HAP-1 (cell line): ENCODE measurements at regions not wholly inside any gene's neighbourhood (a gene's known extent, or its start where the extent isn't known, plus 50 kb on each side); places are given as distances from the start of the nearest gene placed in this dataset.

Source experiments
- DNase-seq, 2 experiments: peaks; one replicate each; pipeline ENCODE4 v3.0.0-alpha.2; 2016 to 2020; ENCODE audit warnings: low spot score in 2 of 2
- H3K27me3 ChIP-seq: fragments of 250-450 bp; sonication (Bioruptor Pico); 2 replicates; pipeline ENCODE4 v1.5.1; 2020; ENCODE audit warnings: low read depth, mild to moderate bottlenecking, moderate library complexity
- H3K36me3 ChIP-seq: fragments of 250-450 bp; sonication (Bioruptor Pico); replicated peaks from 2 replicates; pipeline ENCODE4 v1.5.1; 2020; ENCODE audit warnings: mild to moderate bottlenecking
- H3K4me1 ChIP-seq: fragments of 250-450 bp; sonication (Bioruptor Pico); 2 replicates; pipeline ENCODE4 v1.5.1; 2020; ENCODE audit warnings: mild to moderate bottlenecking
- H3K4me3 ChIP-seq: fragments of 250-450 bp; sonication (Bioruptor Pico); 2 replicates; pipeline ENCODE4 v1.5.1; 2020; ENCODE audit warnings: mild to moderate bottlenecking, moderate library complexity
- H3K9me3 ChIP-seq: fragments of 250-450 bp; sonication (Bioruptor Pico); 2 replicates; pipeline ENCODE4 v1.5.1; 2020; ENCODE audit warnings: mild to moderate bottlenecking, moderate library complexity
- in situ Hi-C: fragments of 300-500 bp; cut with MboI; formaldehyde crosslinking; loops from 3 replicates; pipeline ENCODE4 v1.14.3; 2020; ENCODE audit warnings: low sequenced_read_pairs, inconsistent platforms, mixed read lengths

DNA sequence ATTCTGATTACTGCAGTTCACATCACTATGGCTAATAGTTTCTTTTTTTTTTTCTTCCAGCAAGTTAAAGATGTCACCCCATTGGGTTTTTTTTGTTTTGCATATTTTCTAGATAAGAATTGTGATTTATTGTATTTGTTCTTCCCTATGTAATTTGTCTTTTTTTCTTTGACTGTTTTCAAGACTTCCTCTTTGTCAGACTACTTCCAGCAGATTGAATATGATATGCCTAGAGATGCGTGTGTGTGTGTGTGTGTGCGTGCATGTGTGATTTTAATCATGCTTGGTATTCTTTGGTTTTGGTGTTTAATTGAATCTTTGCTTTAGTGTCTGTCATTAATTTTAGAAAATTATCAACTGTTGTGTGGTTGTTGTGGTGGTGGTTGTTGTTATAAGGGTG is 166.7 kb upstream of the SLC39A10 start:
- no peaks in the 10 kb centered on the region for H3K36me3 ChIP-seq
- in situ Hi-C loops: no loop called here
- no peak for DNase-seq

DNA sequence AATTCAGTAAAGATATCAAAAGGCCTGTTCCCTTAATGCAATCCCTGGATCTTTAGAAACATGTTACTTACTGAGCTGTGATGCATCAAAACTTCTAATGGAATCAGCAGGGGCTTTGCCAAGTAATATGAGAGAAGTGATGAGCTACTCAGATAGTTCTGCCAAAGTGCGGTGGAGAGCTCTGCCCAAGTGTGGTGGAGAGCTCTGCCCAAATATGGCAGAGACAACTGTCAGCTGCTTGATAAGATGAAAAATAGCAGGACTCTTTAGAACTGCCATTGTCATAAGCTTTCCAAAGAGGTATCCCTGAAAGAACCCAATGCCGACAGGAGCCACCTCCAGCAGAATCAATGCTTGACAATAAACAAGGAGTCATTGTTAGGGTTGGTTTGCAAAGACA is 167.9 kb upstream of the SLC39A10 start:
- in situ Hi-C loops: no loop called here
- DNase-seq: no peak
- no peaks in the 10 kb centered on the region for H3K4me1 ChIP-seq
- no peaks in the 10 kb centered on the region for H3K9me3 ChIP-seq
- no peaks in the 10 kb centered on the region for H3K36me3 ChIP-seq
- no peak overlapping the region for H3K4me3 ChIP-seq
- no peaks in the 10 kb centered on the region for H3K27me3 ChIP-seq

More for the DNA sequence above, 166.7 kb upstream of the SLC39A10 start:
- no peaks in the 10 kb centered on the region for H3K4me1 ChIP-seq
- H3K27me3 ChIP-seq: no peaks in the 10 kb centered on the region
- no peak overlapping the region for H3K4me3 ChIP-seq
- no peaks in the 10 kb centered on the region for H3K9me3 ChIP-seq

DNA sequence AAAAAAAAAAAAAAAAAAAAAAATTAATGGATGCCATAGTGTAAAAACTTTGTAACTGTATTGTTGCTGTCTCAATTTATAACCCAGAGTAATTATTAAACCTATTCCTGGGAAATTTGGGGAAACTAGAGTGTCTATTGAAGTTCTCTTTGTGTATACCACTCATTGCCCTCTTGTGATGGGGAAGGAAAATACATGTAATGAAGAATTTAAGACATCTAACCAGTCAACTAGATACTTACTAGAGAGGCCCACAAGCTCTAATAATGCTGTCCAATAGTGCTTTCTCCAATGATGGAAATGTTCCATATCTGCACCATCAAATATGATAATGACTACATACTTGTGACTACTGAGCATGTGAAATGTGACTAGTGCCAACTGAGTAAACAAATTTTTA is 168.5 kb upstream of the SLC39A10 start:
- in situ Hi-C loops: no loop called here
- no peaks in the 10 kb centered on the region for H3K9me3 ChIP-seq
- H3K4me1 ChIP-seq: no peaks in the 10 kb centered on the region
- H3K27me3 ChIP-seq: no peaks in the 10 kb centered on the region
- DNase-seq: no peak
- H3K36me3 ChIP-seq: no peaks in the 10 kb centered on the region
- H3K4me3 ChIP-seq: no peak overlapping the region

DNA sequence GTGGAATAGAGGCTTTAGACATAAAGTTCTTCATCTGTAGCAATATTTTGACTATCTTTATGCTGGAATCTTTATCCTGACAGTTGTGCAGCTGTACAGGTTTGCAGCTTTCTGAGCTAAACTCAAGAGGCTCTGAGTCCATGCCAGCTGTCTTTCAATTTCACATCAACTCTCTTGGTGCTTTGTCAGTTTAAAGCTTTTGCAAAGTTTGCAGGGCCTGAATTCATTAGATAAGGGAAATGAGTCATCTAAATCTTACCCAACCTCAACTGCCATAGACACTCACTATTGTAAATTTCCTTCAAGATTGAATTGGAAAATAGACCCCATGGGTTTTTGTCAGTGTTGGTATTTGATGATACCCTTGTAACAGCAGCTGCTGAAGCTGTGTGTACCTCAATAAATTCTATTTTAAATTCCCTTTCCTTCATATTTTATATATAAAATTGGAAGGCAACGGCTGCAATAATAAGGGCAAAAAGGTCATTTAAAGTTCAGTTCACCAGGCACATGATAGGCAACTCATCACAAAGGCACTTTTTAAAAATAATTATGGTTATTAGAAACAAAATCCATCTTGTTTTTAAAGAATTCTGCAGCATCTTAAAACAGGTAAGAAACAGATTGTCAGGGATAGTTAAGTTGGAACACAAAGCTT is 169.9 kb upstream of the SLC39A10 start:
- Histone ChIP-seq H3K4me3 (no peak overlapping the region), H3K36me3 (no peaks in the 10 kb centered on the region), H3K9me3 (no peaks in the 10 kb centered on the region), H3K27me3 (no peaks in the 10 kb centered on the region), H3K4me1 (no peaks in the 10 kb centered on the region)
- in situ Hi-C loops: no loop called here
- DNase-seq: no peak

DNA sequence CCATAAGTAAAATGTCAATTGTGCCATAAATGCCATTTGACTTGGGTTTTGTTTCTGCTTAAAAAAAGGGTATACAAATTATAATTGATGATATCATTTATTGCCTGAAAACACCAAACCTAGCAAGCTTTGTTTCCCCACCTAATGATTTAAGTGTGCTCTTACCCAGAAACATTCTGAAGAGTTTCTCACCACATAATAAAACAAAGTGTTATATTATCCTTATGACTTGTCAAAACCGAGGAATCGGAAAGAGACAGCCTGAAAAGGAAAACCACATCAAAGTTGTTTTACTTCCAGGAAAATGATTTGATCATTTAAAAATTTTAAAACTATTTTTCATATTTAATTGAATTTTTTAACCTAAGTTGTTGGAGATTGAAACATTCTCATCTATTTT is 170.5 kb upstream of the SLC39A10 start:
- no peaks in the 10 kb centered on the region for H3K36me3 ChIP-seq
- DNase-seq: no peak
- no peaks in the 10 kb centered on the region for H3K4me1 ChIP-seq
- no peak overlapping the region for H3K4me3 ChIP-seq
- no peaks in the 10 kb centered on the region for H3K27me3 ChIP-seq
- no peaks in the 10 kb centered on the region for H3K9me3 ChIP-seq
- in situ Hi-C loops: no loop called here

DNA sequence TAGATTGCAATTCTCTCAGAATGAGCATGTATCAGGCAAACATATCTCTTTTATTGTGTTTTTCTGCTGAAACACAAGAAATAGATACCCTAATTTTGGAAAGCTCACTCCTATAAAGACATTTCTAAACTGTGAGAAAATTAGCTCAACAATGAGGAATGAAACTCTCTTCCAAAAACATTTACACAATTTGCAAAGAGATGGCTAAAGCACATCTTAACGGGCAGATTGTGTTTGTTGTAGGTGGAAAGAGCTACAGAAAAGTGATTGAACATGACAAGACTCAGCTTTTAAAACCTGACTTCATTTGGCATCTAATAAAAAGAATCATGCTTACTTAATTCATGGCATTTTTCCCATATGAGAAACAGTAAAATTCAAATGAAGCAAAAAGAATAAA is 175.0 kb upstream of the SLC39A10 start:
- no peak for DNase-seq
- no peaks in the 10 kb centered on the region for H3K27me3 ChIP-seq
- H3K4me1 ChIP-seq: no peaks in the 10 kb centered on the region
- in situ Hi-C loops: no loop called here
- no peaks in the 10 kb centered on the region for H3K9me3 ChIP-seq
- H3K4me3 ChIP-seq: no peak overlapping the region
- no peaks in the 10 kb centered on the region for H3K36me3 ChIP-seq

DNA sequence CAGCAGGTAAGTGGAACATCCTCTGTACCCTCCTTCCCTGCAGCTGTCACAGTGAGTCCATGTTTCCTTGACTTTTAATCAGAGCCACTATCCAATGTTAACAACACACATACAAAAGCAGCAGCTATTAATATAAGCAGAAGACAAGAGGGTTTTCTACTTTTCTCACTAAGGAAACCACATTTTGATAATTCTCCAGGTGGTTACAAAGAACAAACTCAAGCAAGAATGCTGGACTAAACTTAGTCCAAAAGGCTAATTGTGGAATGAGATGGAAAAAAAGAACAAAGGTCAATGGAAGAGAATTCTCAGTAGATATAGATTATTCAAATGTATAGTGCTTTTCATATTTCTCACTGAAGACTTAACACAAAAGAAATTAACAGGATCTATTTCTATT is 176.9 kb upstream of the SLC39A10 start:
- in situ Hi-C loops: no loop called here
- DNase-seq: no peak
- Histone ChIP-seq H3K27me3 (no peaks in the 10 kb centered on the region), H3K4me3 (no peak overlapping the region), H3K4me1 (no peaks in the 10 kb centered on the region), H3K36me3 (no peaks in the 10 kb centered on the region), H3K9me3 (no peaks in the 10 kb centered on the region)

DNA sequence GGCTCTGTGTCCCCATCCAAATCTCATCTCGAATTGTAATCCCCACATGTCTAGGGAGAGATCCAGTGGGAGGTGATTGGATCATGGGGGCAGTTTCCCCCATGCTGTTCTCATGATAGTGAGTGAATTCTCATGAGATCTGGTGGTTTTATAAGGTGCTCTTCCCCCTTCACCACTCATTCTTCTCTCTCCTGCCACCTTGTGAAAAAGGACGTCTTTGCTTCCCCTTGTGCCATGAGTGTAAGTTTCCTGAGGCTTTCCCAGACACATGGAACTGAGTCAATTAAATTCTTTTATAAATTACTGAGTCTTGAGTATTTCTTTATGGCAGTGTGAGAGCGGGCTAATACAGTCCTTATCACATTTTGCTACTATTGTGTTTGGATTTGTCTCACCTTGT is 177.6 kb upstream of the SLC39A10 start:
- DNase-seq: no peak
- Histone ChIP-seq H3K27me3 (no peaks in the 10 kb centered on the region), H3K9me3 (no peaks in the 10 kb centered on the region), H3K36me3 (no peaks in the 10 kb centered on the region), H3K4me3 (no peak overlapping the region), H3K4me1 (no peaks in the 10 kb centered on the region)
- in situ Hi-C loops: no loop called here

DNA sequence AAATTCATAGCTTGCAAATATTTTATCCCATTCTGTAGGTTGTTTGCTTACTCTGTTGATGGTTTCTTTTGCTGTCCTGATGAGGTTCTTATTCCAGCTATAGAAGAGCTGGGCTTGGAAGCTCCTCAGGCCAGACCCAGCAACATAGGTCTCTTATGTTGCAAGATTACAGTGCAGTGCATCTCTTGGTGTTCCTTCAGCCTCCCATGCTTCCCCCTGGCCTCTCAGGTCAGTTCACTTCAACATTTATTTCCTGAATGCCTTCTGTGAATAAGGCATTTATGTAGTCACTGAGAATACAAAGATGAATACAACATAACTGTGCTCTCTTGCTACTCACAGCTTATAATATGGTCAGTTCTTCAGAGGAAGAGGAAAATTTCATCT is 179.0 kb upstream of the SLC39A10 start:
- H3K4me1 ChIP-seq: no peaks in the 10 kb centered on the region
- H3K4me3 ChIP-seq: no peak overlapping the region
- H3K9me3 ChIP-seq: no peaks in the 10 kb centered on the region
- DNase-seq: no peak
- in situ Hi-C loops: no loop called here
- no peaks in the 10 kb centered on the region for H3K27me3 ChIP-seq
- no peaks in the 10 kb centered on the region for H3K36me3 ChIP-seq

DNA sequence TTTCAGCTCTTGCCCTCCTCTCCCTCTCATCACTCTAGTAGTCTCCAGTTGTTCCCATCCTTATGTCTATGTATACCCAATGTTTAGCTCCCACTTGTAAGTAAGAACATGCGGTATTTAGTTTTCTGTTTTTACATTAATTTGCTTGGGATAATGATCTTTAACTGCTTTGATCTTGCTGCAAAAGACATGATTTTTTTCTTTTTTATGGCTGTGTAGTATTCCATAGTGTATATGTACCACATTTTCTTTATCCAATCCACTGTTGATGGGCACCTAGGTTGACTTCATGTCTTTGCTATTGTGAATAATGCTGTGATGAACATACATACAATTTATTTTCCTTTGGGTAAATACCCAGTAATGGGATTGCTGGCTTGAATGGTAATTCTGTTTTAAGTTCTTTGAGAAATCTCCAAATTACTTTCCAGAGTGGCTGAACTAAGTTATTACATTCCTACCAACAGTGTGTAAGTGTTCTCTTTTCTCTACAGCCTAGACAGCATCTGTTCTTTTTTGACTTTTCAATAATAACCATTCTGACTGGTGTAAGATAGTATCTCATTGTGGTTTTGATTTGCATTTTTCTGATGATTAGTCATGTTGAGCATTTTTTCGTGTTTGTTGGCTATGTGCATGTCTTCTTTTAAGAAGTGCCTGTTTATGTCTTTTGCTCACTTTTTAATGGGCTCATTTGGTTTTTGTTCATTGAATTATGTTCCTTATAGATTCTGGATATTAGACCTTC is 179.6 kb upstream of the SLC39A10 start:
- Histone ChIP-seq H3K4me1 (no peaks in the 10 kb centered on the region), H3K4me3 (no peak overlapping the region), H3K36me3 (no peaks in the 10 kb centered on the region), H3K9me3 (no peaks in the 10 kb centered on the region), H3K27me3 (no peaks in the 10 kb centered on the region)
- DNase-seq: no peak
- in situ Hi-C loops: no loop called here

DNA sequence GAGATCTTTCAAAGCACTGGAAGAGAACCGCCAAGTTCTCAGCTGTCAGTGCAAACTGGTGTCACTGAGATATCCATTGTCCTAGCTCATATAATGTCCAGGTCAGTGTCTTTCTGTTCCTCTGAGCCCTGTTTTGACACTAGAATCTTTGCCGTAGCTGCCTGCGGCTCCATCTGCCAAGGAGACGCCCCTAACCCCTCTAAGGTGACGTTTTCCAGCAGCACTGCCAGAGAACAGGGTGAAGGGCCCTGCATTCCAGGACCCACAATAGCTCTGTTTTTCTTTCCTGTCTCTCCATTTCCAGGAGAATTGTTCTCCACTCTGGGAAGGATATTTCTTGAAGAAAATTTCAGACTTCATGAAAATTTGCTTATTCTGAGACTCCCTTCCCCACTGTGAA is 181.7 kb upstream of the SLC39A10 start:
- DNase-seq: no peak
- in situ Hi-C loops: no loop called here
- H3K4me1 ChIP-seq: no peaks in the 10 kb centered on the region
- H3K4me3 ChIP-seq: no peak overlapping the region
- no peaks in the 10 kb centered on the region for H3K9me3 ChIP-seq
- no peaks in the 10 kb centered on the region for H3K27me3 ChIP-seq
- no peaks in the 10 kb centered on the region for H3K36me3 ChIP-seq

DNA sequence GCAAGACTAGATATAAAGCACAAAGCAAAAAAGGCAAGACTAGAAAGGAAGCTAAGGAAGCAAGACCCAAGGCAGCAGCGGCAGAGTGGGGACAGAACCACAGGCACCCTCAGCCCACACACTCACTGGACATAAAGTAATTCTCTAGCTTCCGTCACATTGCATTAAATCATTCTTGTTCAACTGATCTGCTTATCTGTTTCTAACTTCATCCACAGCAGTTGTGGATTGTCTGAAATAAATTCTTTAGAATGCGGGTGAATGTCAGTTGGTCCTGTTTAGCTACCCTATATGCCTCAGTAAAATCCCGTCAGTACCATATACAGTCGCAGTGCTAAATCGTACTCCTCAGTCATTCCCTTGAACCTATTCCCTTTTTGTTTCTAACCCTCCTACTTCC is 183.2 kb upstream of the SLC39A10 start:
- in situ Hi-C loops: no loop called here
- DNase-seq: no peak
- H3K4me1 ChIP-seq: no peaks in the 10 kb centered on the region
- no peaks in the 10 kb centered on the region for H3K36me3 ChIP-seq
- H3K27me3 ChIP-seq: no peaks in the 10 kb centered on the region
- H3K4me3 ChIP-seq: no peak overlapping the region
- no peaks in the 10 kb centered on the region for H3K9me3 ChIP-seq

DNA sequence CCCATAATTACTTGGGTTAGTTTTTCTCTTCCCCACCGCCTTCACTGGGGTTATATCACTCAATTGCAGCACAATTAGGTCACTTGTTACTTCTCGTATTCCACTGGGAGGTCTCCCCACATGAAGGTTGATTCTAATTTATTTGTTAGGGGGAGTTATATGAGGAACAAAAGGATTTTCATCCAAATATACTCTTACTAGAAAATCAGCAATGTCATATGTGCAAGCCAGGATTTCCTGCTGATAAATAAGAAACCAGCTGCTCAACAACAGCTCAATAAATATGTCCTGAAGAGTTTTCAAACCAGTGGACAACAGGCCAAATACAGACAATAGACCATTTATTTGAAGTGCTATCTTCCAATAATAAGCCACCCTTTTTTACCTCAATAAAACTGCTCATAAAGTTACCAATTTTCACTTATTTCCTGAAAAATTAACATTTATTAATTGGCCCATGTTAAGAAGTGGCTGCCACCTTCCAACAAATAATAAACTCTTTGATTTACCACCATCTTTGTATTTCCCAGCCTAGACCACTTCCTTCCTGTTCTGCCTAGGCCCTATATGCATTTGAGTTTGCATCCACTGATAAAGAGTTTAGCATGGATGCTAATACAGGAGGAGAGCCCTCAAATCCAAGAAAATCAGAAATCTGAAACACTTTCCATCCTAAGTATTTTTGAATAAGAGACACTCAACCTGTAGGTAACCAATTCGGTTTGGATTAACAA is 184.4 kb upstream of the SLC39A10 start:
- H3K27me3 ChIP-seq: no peaks in the 10 kb centered on the region
- DNase-seq: no peak
- no peaks in the 10 kb centered on the region for H3K9me3 ChIP-seq
- no peaks in the 10 kb centered on the region for H3K36me3 ChIP-seq
- H3K4me3 ChIP-seq: no peak overlapping the region
- in situ Hi-C loops: no loop called here
- H3K4me1 ChIP-seq: no peaks in the 10 kb centered on the region

DNA sequence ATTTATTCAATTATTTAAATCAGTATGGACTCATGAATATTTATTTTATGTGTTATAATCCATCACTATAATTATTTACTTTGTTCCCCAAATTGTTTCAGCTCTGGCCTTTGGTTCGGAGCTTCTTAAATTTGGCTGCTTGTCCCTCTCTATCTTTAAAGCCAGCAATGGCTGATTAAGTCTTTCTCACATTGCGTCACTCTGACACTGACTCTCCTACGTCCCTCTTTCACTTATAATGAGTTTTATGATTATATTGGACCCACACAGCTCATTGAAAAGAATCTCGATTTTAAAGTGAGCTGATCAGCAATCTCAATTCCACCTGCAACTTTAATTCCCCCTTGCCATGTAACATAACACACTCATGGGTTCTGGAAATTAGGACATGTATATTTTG is 185.2 kb upstream of the SLC39A10 start:
- H3K4me1 ChIP-seq: no peaks in the 10 kb centered on the region
- in situ Hi-C loops: no loop called here
- no peak overlapping the region for H3K4me3 ChIP-seq
- DNase-seq: no peak
- H3K27me3 ChIP-seq: no peaks in the 10 kb centered on the region
- H3K36me3 ChIP-seq: no peaks in the 10 kb centered on the region
- H3K9me3 ChIP-seq: no peaks in the 10 kb centered on the region
